ENCODE measurements at regions not wholly inside any gene's neighbourhood (a gene's known extent, or its start where the extent isn't known, plus 50 kb on each side); places are given as distances from the start of the nearest gene placed in this dataset.
"Not testable (repeated sequence)": the region's sequence is repeated elsewhere in the genome, so short reads cannot be mapped to it uniquely, and the experiment has no call there.

DNA sequence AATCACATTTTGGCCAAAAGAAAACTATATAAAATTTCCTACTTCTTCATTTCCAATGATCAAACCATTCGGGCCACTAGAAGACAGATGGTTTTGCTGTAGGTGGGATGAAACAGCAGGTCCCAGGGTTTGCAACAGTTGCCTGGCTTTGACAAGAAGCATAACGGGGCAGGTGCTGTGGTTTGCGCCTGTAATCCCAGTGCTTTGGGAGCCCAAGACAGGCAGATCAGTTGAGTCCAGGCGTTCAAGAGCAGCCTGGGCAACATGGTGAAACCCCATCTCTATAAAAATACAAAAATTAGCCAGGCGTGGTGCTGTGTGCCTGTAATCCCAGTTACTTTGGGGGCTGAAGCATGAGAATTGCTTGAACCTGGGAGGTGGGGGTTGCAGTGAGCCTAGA lies 81.4 kb upstream of the XPO1 start:
- TF ChIP-seq MYC (IDR thresholded peaks at IDR 0.05; ENCODE audit: low read depth, low read length) = no peak
- no peak for TF ChIP-seq CTCF (IDR thresholded peaks at IDR 0.05; ENCODE audit: low read depth, low read length)
- no peak for TF ChIP-seq MAX (IDR thresholded peaks at IDR 0.05; ENCODE audit: low read depth, low read length)
- TF ChIP-seq POLR2A (IDR thresholded peaks at IDR 0.05; ENCODE audit: extremely low read depth, insufficient read length) = no peak
- no peak overlapping the region for H3K4me3 ChIP-seq (ENCODE audit: low read depth, low read length)
- DNase-seq (ENCODE audit: low read depth) = no peak

- no peak for DNase-seq (ENCODE audit: low read depth)
- no peak for TF ChIP-seq POLR2A (IDR thresholded peaks at IDR 0.05; ENCODE audit: extremely low read depth, insufficient read length)
- no peak for TF ChIP-seq MAX (IDR thresholded peaks at IDR 0.05; ENCODE audit: low read depth, low read length)
- no peak overlapping the region for H3K4me3 ChIP-seq (ENCODE audit: low read depth, low read length)
These were observed 79.5 kb upstream of the XPO1 start for GRCh38 chr2:61617610-61618009.

DNA sequence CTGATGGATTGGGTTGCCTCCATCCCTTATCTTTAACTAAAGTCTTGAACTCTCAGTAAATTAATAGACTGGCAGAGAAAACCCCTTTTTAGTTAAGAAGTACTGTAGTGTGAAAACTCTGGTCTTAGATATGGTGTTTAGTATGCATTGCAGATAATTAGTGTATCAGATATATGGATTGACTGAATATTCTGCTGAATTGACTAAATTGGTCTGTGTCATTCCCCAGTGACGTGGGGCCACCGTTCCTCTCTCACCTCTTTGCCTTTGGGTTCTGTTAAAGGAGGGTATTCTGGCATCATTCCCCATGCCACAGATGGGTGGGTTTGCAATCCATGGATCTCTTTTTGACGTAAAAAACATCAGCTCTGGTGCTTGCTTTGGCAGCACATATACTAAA lies 67.1 kb upstream of the XPO1 start:
- TF ChIP-seq MAX (IDR thresholded peaks at IDR 0.05; ENCODE audit: low read depth, low read length) = no peak
- TF ChIP-seq MYC (IDR thresholded peaks at IDR 0.05; ENCODE audit: low read depth, low read length) = no peak
- no peak for TF ChIP-seq POLR2A (IDR thresholded peaks at IDR 0.05; ENCODE audit: extremely low read depth, insufficient read length)
- no peak for TF ChIP-seq CTCF (IDR thresholded peaks at IDR 0.05; ENCODE audit: low read depth, low read length)
- DNase-seq (ENCODE audit: low read depth) = no peak
- no peak overlapping the region for H3K4me3 ChIP-seq (ENCODE audit: low read depth, low read length)

DNA sequence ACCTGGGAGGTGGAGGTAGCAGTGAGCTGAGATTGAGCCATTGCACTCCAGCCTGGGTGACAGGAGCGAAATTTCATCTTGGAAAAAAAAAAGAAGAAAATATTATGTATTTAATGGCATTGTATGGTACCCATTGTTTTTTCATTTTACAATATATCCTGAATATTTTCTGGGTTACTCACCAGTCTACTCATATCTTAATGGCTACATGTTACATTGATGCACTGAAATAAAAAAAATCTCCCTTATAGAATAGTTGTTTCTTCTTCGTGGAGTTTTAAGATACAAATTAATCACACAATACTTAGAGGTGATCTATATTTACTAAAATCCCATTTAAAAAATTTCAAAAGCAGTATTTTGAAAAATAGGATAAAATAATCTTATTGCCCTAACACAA lies 66.3 kb upstream of the XPO1 start:
- TF ChIP-seq MYC (IDR thresholded peaks at IDR 0.05; ENCODE audit: low read depth, low read length) (no peak), POLR2A (IDR thresholded peaks at IDR 0.05; ENCODE audit: extremely low read depth, insufficient read length) (no peak), MAX (IDR thresholded peaks at IDR 0.05; ENCODE audit: low read depth, low read length) (no peak), CTCF (IDR thresholded peaks at IDR 0.05; ENCODE audit: low read depth, low read length) (no peak)
- H3K4me3 ChIP-seq (ENCODE audit: low read depth, low read length) = no peak overlapping the region
- DNase-seq (ENCODE audit: low read depth) = no peak

- DNase-seq (ENCODE audit: low read depth) = not testable (repeated sequence)
These were observed 60.5 kb upstream of the XPO1 start for GRCh38 chr2:61598515-61599156.

DNA sequence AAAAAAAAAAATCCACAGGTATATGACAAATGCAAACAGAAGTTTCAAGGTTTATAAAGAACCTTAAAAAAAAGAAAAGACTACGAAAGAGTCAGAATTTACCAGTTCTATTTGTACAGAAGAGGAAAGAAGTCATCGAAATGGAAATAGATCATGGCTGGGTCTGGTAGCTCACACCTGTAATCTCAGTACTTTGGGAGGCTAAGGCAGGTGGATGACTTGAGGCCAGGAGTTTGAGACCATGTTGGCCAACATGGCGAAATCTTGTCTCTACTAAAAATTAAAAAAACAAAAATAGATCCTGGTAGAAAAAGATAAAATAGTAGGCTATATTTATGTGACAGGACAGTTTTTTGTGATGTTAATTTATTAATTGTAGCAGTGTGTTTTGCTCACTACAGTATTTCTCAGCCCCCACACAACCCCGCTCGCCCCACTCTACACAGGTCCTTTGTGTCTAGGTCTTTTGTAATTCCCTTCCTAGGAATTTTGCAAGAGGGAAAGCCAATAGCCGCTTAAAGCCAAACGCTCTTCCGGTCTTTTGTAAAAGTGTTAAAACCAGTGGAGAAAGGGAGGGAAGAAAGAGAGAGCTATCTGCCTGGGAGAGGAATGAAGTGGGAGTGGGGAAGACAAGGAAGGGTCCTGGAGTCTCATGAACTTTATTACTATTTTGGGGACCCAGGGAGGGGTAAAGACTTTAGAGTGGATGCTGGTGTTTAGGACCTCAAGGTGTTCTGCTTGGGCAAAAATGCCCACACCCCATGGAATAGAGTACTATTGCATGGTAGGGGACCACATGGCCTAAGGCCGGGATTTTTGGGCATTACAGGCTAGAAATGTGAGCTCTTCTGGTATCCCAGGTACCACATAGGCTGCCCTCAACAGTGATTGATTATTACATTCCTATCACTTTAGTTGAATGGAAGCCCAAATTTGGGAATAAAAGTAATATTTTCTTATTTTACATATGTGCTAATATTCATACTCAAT lies 59.4 kb upstream of the XPO1 start:
- no peak for DNase-seq (ENCODE audit: low read depth)
- H3K4me3 ChIP-seq (ENCODE audit: low read depth, low read length) = no peak overlapping the region
- TF ChIP-seq MAX (IDR thresholded peaks at IDR 0.05; ENCODE audit: low read depth, low read length) (no peak), MYC (IDR thresholded peaks at IDR 0.05; ENCODE audit: low read depth, low read length) (no peak), CTCF (IDR thresholded peaks at IDR 0.05; ENCODE audit: low read depth, low read length) (no peak), POLR2A (IDR thresholded peaks at IDR 0.05; ENCODE audit: extremely low read depth, insufficient read length) (no peak)

More at GRCh38 chr2:61598515-61599156, 60.5 kb upstream of the XPO1 start:
- not testable (repeated sequence) for H3K4me3 ChIP-seq (ENCODE audit: low read depth, low read length)

- not testable (repeated sequence) for H3K4me3 ChIP-seq (ENCODE audit: low read depth, low read length); DNase-seq (ENCODE audit: low read depth)
These were observed 56.0 kb upstream of the XPO1 start for GRCh38 chr2:61594201-61594600.

DNA sequence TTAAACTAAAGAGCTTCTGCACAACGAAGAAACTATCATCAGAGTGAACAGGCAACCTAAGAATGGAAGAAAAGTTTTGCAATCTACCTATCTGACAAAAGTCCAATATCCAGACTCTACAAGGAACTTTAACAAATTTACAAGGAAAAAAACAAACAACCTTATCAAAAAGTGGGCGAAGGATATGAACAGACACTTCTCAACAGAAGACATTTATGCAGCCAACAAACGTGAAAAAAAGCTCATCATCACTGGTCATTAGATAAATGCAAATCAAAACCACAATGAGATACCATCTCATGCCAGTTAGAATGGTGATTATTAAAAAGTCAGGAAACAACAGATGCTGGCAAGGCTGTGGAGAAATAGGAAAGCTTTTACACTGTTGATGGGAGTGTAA lies 55.5 kb upstream of the XPO1 start:
- DNase-seq (ENCODE audit: low read depth); H3K4me3 ChIP-seq (ENCODE audit: low read depth, low read length): not testable (repeated sequence)

All from NB4 (cell line).